RCC 7860 (cell line): ENCODE measurements at regions not wholly inside any gene's neighbourhood (a gene's known extent, or its start where the extent isn't known, plus 50 kb on each side); places are given as distances from the start of the nearest gene placed in this dataset.
"Not testable (repeated sequence)": the region's sequence is repeated elsewhere in the genome, so short reads cannot be mapped to it uniquely, and the experiment has no call there.

Source experiments
- DNase-seq: peaks from one replicate; pipeline ENCODE4 v3.0.0-alpha.2; 2015; ENCODE audit warnings: low spot score
- FAIRE-seq: peaks from 2 replicates; lab custom pipeline; 2012; peaks lifted over from hg19 to GRCh38; lab: Jason Lieb, UNC

GRCh38 chr1:199918196-199918769 lies 109.2 kb upstream of the NR5A2 start:
- no peak for FAIRE-seq
- no peak for DNase-seq

GRCh38 chr1:199920635-199921034 lies 106.9 kb upstream of the NR5A2 start:
- FAIRE-seq (no peak), DNase-seq (no peak)

DNA sequence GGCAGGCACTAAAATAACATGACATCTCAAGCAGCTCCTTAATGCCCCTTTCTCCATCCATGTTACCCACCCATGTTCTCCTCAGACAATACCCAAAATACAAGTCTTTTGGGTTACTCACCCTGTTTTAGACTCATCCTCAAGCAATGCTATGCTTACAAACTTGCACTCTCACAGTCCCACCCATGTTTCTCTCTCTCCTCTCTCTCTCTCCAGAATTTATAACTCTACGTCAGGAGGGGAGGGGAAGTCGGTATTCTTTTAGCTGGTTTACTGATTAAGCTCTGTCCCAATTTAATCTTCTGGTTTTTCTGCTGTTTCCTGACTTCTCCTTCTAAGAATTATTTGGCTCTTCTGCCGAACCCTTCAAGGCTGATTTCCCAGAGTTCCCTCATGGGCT lies 98.0 kb upstream of the NR5A2 start:
- DNase-seq = no peak

DNA sequence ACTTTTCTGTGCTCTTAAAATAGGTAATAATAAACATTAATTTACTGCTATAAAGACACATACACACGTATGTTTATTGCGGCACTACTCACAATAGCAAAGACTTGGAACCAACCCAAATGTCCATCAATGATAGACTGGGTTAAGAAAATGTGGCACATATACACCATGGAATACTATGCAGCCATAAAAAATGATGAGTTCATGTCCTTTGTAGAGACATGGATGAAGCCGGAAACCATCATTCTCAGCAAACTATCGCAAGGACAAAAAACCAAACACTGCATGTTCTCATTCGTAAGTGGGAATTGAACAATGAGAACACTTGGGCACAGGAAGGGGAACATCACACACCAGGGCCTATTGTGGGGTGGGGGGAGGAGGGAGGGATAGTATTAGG lies 97.4 kb upstream of the NR5A2 start:
- DNase-seq, FAIRE-seq: not testable (repeated sequence)

More for the DNA sequence above, 98.0 kb upstream of the NR5A2 start:
- FAIRE-seq = no peak

GRCh38 chr1:199931666-199932377 lies 95.7 kb upstream of the NR5A2 start:
- DNase-seq (no peak), FAIRE-seq (no peak)

GRCh38 chr1:199932462-199932861 lies 95.0 kb upstream of the NR5A2 start:
- no peak for FAIRE-seq
- no peak for DNase-seq

- no peak for FAIRE-seq
- no peak for DNase-seq
Observed at GRCh38 chr1:199936441-199936840, 91.1 kb upstream of the NR5A2 start.

DNA sequence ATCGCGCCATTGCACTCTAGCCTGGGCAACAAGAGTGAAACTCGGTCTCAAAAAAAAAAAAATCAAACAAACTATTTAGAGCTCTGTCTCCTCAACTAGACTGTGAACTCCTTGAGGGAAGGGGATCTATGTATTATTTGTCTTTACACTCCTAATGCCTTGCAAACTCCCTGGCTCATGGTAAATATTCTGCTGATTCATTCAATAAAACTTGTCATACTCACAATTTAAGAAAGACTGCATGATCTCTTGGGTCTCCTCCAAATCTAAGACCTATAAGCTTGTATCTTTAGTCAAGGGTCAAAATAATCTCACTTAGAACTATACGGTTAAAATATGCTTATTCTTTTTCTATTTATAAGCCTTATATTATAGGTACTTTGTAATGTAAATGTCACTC lies 90.3 kb upstream of the NR5A2 start:
- no peak for FAIRE-seq

DNA sequence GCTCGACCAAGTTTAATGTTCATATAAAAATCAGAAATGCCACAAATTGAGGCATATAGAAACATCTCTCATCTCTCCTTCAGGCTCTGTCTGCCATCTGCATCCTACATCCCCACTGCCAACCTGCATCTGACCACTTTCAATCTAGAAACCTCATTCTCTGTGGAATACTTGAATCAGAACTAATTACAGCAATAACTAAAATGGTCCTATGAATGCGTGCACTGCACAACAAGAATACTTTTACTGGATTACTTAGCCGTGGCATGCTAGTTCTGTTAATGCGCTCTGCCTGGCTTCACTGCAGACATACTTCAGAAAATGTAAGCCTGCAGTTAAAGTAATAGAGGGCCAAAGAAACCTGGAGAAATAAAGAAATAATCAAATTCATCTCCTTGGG lies 89.8 kb upstream of the NR5A2 start:
- FAIRE-seq = no peak

More for the DNA sequence above, 90.3 kb upstream of the NR5A2 start:
- DNase-seq = no peak

GRCh38 chr1:199944986-199945385 lies 82.5 kb upstream of the NR5A2 start:
- no peak for FAIRE-seq
- no peak for DNase-seq

More for the DNA sequence above, 89.8 kb upstream of the NR5A2 start:
- no peak for DNase-seq

- FAIRE-seq (no peak), DNase-seq (no peak)
Observed at GRCh38 chr1:199945591-199945990, 81.9 kb upstream of the NR5A2 start.

GRCh38 chr1:199946305-199947155 lies 81.0 kb upstream of the NR5A2 start:
- DNase-seq = no peak
- no peak for FAIRE-seq

DNA sequence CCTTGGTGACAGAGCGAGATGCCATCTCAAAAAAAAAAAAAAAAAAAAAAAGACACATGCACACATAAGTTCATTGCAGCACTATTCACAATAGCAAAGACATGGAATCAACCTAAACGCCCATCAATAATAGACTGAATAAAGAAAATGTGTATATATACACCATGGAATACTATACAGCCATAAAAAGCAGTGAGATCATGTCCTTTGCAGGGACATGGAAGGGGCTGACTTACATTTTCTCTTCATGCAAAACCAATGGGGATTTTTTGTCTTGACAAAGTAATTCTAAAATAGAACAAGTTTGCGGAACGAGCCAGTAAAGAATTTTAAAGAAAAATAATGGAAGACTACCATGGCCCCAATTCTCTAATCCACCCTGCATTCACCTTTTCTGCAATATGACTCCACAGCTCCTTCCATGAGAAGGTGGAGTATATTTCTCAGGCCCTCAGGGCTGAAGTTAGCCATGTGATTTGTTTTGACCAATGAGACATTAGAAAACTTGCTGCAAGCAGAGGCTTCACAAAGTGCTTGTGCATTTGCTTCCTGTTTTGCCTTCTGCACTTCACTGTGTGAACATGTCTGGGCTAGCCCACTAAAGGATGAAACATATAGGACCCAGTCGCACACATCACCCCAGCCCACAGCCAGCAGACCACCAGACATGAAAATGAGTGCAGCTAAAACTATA lies 78.8 kb upstream of the NR5A2 start:
- no peak for FAIRE-seq

GRCh38 chr1:199951005-199951404 lies 76.5 kb upstream of the NR5A2 start:
- DNase-seq, FAIRE-seq: not testable (repeated sequence)

More for the DNA sequence above, 78.8 kb upstream of the NR5A2 start:
- no peak for DNase-seq

DNA sequence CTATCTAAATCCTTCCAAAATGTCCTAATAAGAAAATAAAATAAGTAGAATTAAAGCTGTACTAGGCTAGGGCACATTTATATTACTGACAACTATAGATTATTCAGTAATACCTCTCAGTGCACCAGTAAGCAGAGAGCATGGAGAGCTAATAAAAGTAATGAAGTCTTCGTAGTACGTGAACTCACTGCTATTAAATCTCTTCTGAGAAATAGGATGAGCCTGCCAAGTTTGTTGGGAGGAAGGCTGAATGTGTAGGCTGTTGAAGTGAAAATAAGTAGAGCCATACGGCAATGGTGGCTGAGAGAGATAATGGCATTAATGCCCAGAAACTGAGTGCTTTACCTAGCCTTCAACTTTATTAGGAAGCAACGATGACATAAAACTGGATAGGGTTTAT lies 73.9 kb upstream of the NR5A2 start:
- FAIRE-seq (no peak), DNase-seq (no peak)

- no peak for FAIRE-seq
- no peak for DNase-seq
Observed at GRCh38 chr1:199954699-199955098, 72.8 kb upstream of the NR5A2 start.

DNA sequence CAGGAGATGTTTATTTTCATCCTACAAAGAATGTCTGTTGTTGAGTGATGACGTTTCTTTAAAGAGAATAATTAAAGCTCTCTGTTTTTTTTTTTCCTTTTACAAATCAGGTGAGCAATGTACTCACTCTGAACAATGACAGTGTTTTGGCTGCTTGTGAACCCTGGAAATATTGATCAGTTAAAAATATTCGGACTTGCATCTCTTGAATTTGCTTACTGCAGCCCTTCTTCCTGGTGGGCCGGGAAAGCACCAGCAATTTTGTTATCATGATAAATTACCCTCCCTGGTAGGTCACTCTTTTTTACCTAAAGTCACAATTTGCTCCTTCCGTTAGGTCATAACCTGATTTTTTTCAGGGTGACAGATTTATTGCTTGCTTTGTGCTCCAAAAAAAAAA lies 72.3 kb upstream of the NR5A2 start:
- DNase-seq (no peak), FAIRE-seq (no peak)

DNA sequence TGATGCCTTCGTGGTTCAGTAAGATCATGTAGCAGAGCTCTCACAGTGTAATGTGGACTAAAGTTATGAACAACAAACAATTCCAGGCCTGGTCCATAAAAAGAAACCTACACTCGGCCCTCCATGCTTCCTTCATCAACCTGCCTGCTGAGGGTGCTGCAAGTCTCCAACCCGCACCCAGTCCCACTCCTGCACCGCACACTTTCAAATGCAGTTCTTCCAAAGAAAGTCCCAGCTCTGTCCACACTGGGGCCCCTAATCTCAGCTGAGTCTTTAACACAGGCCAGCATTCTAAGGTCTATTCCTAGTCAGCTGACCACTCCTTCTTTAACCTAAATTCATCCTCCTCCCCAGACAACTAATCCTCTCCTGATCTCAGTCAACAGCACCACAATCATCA lies 71.5 kb upstream of the NR5A2 start:
- no peak for DNase-seq
- no peak for FAIRE-seq

- DNase-seq (no peak), FAIRE-seq (no peak)
Observed at GRCh38 chr1:199959033-199959774, 68.3 kb upstream of the NR5A2 start.

DNA sequence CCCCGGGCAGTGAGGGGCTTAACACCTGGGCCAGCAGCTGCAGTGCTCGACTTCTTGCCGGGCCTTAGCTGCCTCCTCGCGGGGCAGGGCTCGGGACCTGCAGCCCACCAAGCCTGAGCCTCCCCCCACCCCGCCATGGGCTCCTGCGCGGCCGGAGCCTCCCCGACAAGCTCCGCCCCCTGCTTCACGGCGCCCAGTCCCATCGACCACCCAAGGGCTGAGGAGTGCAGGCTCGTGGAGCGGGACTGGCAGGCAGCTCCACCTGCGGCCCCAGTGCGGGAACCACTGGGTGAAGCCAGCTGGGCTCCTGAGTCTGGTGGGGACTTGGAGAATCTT lies 67.8 kb upstream of the NR5A2 start:
- no peak for DNase-seq
- FAIRE-seq = no peak

DNA sequence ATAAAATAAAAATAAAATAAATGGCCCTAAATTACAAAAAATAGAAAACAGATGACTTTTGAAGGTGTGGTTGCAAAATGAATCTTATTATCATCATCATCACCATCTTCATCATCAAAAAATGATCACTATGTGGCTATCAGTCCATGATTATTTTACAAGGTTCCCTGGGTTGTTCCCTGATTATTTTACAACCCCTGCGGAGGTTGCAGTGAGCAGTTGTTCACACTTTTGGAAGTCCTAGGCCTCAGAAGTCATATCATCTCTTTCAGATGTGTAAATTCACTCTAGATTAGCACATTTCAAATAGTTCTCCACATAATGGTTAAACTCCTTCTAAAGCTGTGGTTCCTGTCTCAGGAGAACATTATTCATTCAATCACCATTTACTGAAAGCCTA lies 57.4 kb upstream of the NR5A2 start:
- no peak for DNase-seq

More for the DNA sequence above, 57.4 kb upstream of the NR5A2 start:
- FAIRE-seq = no peak
